ENCODE measurements at regions not wholly inside any gene's neighbourhood (a gene's known extent, or its start where the extent isn't known, plus 50 kb on each side); places are given as distances from the start of the nearest gene placed in this dataset.

DNA sequence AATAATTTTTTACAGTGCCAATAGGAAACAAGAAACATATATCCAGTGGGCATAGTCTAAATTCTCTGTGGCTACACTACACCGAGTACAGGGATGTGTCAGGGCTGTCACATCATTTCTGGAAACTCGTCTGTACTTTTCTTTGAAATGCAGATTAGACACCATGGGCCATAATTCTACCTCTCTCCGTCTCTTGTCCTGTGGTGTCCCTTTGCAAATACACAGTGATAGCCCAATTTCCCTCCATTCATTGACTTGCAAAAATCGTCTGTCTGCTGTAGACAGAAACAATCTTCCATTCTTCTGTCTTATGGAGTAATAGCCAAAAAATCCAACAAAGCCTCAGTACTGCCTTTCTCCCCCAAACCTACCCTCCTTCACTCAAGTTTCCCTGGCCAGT, 487.1 kb upstream of the ANO3 start:
- BruUV-seq (replicated peaks) = no TSS peak
- no peak overlapping the region for H3K4me2 ChIP-seq (ENCODE audit: low read length)
- CTCF ChIA-PET = no interaction called here

More for the DNA sequence above, 487.1 kb upstream of the ANO3 start:
- no peak overlapping the region for H3K27ac ChIP-seq (ENCODE audit: low read depth, low read length)
- ATAC-seq (no peak), DNase-seq (ENCODE audit: low read depth, low spot score) (no peak)
- peaks cover 10 to 54% of the 10 kb centered on the region in 2 experiments; a peak in 2 of 4 replicates for H3K9me3 ChIP-seq (ENCODE audit: control insufficient read depth in 1 of 2, insufficient read depth in 1 of 2, low read depth in 1 of 2, low read length in 2 of 2)
- no peaks in the 10 kb centered on the region for H3K4me1 ChIP-seq (ENCODE audit: control insufficient read depth in 1 of 2, insufficient read depth in 2 of 2, low read length in 2 of 2)
- intact Hi-C loops (cut with micrococcal nuclease) = no loop called here
- RAD21 ChIA-PET (ENCODE audit: low non-redundant PET in 1 of 2, low total read pairs in 2 of 2, uncharacterized antibody in 2 of 2, unreplicated experiment in 2 of 2) = no interaction called here
- POLR2A ChIA-PET = no interaction called here
- no peaks in the 10 kb centered on the region for H4K20me1 ChIP-seq (ENCODE audit: insufficient read depth)
- H3K9ac ChIP-seq (ENCODE audit: low read length) = no peak overlapping the region
- H3K9me2 ChIP-seq (ENCODE audit: insufficient read depth) = no peaks in the 10 kb centered on the region
- no peak overlapping the region for H3K4me3 ChIP-seq (replicated peaks in 1 of 2; ENCODE audit: low read depth in 1 of 2, low read length in 2 of 2)
- H3K79me2 ChIP-seq (ENCODE audit: insufficient read depth, low read length) = no peaks in the 10 kb centered on the region
- H3K27me3 ChIP-seq (ENCODE audit: insufficient read depth, low read length) = no peaks in the 10 kb centered on the region
- H2AFZ ChIP-seq (ENCODE audit: low read depth, low read length, poor library complexity, severe bottlenecking) = no peak overlapping the region
- no peak for TF ChIP-seq ZNF274 (IDR thresholded peaks at IDR 0.05; ENCODE audit: low read depth, low read length)
- no peak for TF ChIP-seq YY1 (IDR thresholded peaks at IDR 0.05; ENCODE audit: extremely low read depth, insufficient replicate concordance, low read depth, low read length)
- TF ChIP-seq CBX3 (IDR thresholded peaks at IDR 0.05; ENCODE audit: low read depth) = no peak
- TF ChIP-seq, protein P1, sequence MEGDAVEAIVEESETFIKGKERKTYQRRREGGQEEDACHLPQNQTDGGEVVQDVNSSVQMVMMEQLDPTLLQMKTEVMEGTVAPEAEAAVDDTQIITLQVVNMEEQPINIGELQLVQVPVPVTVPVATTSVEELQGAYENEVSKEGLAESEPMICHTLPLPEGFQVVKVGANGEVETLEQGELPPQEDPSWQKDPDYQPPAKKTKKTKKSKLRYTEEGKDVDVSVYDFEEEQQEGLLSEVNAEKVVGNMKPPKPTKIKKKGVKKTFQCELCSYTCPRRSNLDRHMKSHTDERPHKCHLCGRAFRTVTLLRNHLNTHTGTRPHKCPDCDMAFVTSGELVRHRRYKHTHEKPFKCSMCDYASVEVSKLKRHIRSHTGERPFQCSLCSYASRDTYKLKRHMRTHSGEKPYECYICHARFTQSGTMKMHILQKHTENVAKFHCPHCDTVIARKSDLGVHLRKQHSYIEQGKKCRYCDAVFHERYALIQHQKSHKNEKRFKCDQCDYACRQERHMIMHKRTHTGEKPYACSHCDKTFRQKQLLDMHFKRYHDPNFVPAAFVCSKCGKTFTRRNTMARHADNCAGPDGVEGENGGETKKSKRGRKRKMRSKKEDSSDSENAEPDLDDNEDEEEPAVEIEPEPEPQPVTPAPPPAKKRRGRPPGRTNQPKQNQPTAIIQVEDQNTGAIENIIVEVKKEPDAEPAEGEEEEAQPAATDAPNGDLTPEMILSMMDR (IDR thresholded peaks at IDR 0.05 in 2 of 3, conservative IDR thresholded peaks at IDR 0.05 in 1 of 3; ENCODE audit: borderline replicate concordance in 1 of 3, insufficient read depth in 1 of 3, low read depth in 2 of 3, low read length in 2 of 3) = no peak
- TF ChIP-seq POLR2AphosphoS5 (IDR thresholded peaks at IDR 0.05; ENCODE audit: low read depth, low read length) = no peak
- TF ChIP-seq, protein P2, sequence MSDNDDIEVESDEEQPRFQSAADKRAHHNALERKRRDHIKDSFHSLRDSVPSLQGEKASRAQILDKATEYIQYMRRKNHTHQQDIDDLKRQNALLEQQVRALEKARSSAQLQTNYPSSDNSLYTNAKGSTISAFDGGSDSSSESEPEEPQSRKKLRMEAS (IDR thresholded peaks at IDR 0.05) = no peak
- TF ChIP-seq ELF1 (IDR thresholded peaks at IDR 0.05; ENCODE audit: borderline replicate concordance, low read depth) = no peak
- TF ChIP-seq POLR2A (IDR thresholded peaks at IDR 0.05; ENCODE audit: borderline replicate concordance, extremely low read depth, insufficient read depth, insufficient read length) = no peak
- TF ChIP-seq EZH2phosphoT487 (IDR thresholded peaks at IDR 0.05; ENCODE audit: borderline replicate concordance) = no peak
- no peak for TF ChIP-seq SRF (IDR thresholded peaks at IDR 0.05; ENCODE audit: low read depth)
- TF ChIP-seq RAD21 (IDR thresholded peaks at IDR 0.05; ENCODE audit: low read depth) = no peak
- TF ChIP-seq, protein P3, sequence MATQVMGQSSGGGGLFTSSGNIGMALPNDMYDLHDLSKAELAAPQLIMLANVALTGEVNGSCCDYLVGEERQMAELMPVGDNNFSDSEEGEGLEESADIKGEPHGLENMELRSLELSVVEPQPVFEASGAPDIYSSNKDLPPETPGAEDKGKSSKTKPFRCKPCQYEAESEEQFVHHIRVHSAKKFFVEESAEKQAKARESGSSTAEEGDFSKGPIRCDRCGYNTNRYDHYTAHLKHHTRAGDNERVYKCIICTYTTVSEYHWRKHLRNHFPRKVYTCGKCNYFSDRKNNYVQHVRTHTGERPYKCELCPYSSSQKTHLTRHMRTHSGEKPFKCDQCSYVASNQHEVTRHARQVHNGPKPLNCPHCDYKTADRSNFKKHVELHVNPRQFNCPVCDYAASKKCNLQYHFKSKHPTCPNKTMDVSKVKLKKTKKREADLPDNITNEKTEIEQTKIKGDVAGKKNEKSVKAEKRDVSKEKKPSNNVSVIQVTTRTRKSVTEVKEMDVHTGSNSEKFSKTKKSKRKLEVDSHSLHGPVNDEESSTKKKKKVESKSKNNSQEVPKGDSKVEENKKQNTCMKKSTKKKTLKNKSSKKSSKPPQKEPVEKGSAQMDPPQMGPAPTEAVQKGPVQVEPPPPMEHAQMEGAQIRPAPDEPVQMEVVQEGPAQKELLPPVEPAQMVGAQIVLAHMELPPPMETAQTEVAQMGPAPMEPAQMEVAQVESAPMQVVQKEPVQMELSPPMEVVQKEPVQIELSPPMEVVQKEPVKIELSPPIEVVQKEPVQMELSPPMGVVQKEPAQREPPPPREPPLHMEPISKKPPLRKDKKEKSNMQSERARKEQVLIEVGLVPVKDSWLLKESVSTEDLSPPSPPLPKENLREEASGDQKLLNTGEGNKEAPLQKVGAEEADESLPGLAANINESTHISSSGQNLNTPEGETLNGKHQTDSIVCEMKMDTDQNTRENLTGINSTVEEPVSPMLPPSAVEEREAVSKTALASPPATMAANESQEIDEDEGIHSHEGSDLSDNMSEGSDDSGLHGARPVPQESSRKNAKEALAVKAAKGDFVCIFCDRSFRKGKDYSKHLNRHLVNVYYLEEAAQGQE (IDR thresholded peaks at IDR 0.05; ENCODE audit: low read depth) = no peak
- no peak for TF ChIP-seq FOSL1 (IDR thresholded peaks at IDR 0.05; ENCODE audit: low read depth)
- no peak for TF ChIP-seq JUND (IDR thresholded peaks at IDR 0.05)
- no peak for TF ChIP-seq SIN3A (IDR thresholded peaks at IDR 0.05; ENCODE audit: low read depth)
- no peaks in the 10 kb centered on the region for H3K36me3 ChIP-seq (ENCODE audit: control insufficient read depth in 1 of 2, insufficient read depth in 2 of 2, low read length in 2 of 2)

Data from HCT116 (cell line).